Peyer's patch (tissue), 4 donors: ENCODE measurements at regions not wholly inside any gene's neighbourhood (a gene's known extent, or its start where the extent isn't known, plus 50 kb on each side); places are given as distances from the start of the nearest gene placed in this dataset.

ENCODE experiments used
- POLR2A ChIP-seq, 2 donors: fragments of 450-650 bp; IDR thresholded peaks; one replicate each; pipeline ENCODE4 v1.5.1; 2017; ENCODE audit warnings: antibody characterized with exemption in 2 of 2, mild to moderate bottlenecking in 2 of 2, moderate library complexity in 2 of 2
- TF ChIP-seq, protein P1 (sequence below), 6 experiments: fragments of 450-650 bp in 4 of 6; fragments of 200-600 bp in 2 of 6; sonication (generic) in 1 of 6; IDR thresholded peaks; one replicate each; pipeline ENCODE4 v1.5.1; 2017 to 2019; ENCODE audit warnings: antibody characterized with exemption in 6 of 6, mild to moderate bottlenecking in 3 of 6, moderate library complexity in 1 of 6

GRCh38 chr1:19552291-19553010 lies 67.1 kb upstream of the CAPZB start:
- no peak for TF ChIP-seq POLR2A (IDR thresholded peaks at IDR 0.05)
- TF ChIP-seq, protein P1, sequence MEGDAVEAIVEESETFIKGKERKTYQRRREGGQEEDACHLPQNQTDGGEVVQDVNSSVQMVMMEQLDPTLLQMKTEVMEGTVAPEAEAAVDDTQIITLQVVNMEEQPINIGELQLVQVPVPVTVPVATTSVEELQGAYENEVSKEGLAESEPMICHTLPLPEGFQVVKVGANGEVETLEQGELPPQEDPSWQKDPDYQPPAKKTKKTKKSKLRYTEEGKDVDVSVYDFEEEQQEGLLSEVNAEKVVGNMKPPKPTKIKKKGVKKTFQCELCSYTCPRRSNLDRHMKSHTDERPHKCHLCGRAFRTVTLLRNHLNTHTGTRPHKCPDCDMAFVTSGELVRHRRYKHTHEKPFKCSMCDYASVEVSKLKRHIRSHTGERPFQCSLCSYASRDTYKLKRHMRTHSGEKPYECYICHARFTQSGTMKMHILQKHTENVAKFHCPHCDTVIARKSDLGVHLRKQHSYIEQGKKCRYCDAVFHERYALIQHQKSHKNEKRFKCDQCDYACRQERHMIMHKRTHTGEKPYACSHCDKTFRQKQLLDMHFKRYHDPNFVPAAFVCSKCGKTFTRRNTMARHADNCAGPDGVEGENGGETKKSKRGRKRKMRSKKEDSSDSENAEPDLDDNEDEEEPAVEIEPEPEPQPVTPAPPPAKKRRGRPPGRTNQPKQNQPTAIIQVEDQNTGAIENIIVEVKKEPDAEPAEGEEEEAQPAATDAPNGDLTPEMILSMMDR (IDR thresholded peaks at IDR 0.05): no peak
